Kidney (tissue), 13 donors: ENCODE measurements at regions not wholly inside any gene's neighbourhood (a gene's known extent, or its start where the extent isn't known, plus 50 kb on each side); places are given as distances from the start of the nearest gene placed in this dataset.

Experiments used
- DNase-seq, 5 donors: peaks; one replicate each; pipeline ENCODE4 v3.0.0-alpha.2; 2013 to 2020
- FAIRE-seq: peaks from 2 replicates; lab custom pipeline; 2012; peaks lifted over from hg19 to GRCh38; lab: Jason Lieb, UNC
- H3K27ac ChIP-seq, 2 donors: one replicate each; pipeline ENCODE4 v1.7.0; 2013; ENCODE audit warnings: low read depth in 2 of 2, low read length in 2 of 2, inconsistent platforms in 1 of 2
- H3K27me3 ChIP-seq: one replicate; pipeline ENCODE4 v1.7.1; 2013; ENCODE audit warnings: low read length, inconsistent platforms; ENCODE audit not compliant: control insufficient read depth, insufficient read depth
- H3K36me3 ChIP-seq, 3 donors: one replicate each; pipeline versions ENCODE4 v1.7.0 to v1.7.1; 2013; ENCODE audit warnings: low read length in 3 of 3, control low read depth in 1 of 3, inconsistent platforms in 1 of 3; ENCODE audit not compliant: insufficient read depth in 3 of 3, control insufficient read depth in 2 of 3
- H3K4me1 ChIP-seq, 3 donors: one replicate each; pipeline versions ENCODE4 v1.7.0 to v1.7.1; 2013; ENCODE audit warnings: low read length in 3 of 3, inconsistent platforms in 1 of 3, low read depth in 1 of 3; ENCODE audit not compliant: control insufficient read depth in 2 of 3, insufficient read depth in 2 of 3
- H3K4me3 ChIP-seq, 3 donors: one replicate each; pipeline versions ENCODE4 v1.7.0 to v1.8.1; 2013; ENCODE audit warnings: low read length in 3 of 3, control low read depth in 1 of 3, inconsistent platforms in 1 of 3
- H3K9ac ChIP-seq, 3 donors: one replicate each; pipeline versions ENCODE4 v1.7.0 to v1.7.1; 2013; ENCODE audit warnings: low read length in 3 of 3, control low read depth in 1 of 3, inconsistent platforms in 1 of 3
- H3K9me3 ChIP-seq, 3 donors: one replicate each; pipeline versions ENCODE4 v1.7.0 to v1.7.1; 2013; ENCODE audit warnings: low read length in 3 of 3, control low read depth in 1 of 3, inconsistent platforms in 1 of 3; ENCODE audit not compliant: control insufficient read depth in 2 of 3, insufficient read depth in 1 of 3
- CTCF ChIP-seq: IDR thresholded peaks from 3 replicates; pipeline ENCODE4 v1.5.1; 2012; ENCODE audit warnings: mild to moderate bottlenecking, moderate library complexity, borderline replicate concordance; ENCODE audit not compliant: insufficient read depth; ENCODE audit errors: extremely low read depth
- intact Hi-C: fragments of 100-400 bp; cut with DNase I; formaldehyde crosslinking; loops from one replicate; pipeline ENCODE4 v1.11.1; 2022
- donor health status: control.
- donor health status: control.
- donor health status: control.
- donor health status: control.
- donor health status: control.
- donor health status: DM: yes; HTN: yes; CAD: no.
- donor health status: Normal renal cell carcinoma (clear cell type).

- no peak for TF ChIP-seq CTCF
- Histone ChIP-seq H3K9me3 (no peaks in the 10 kb centered on the region), H3K4me3 (no peak overlapping the region), H3K27me3 (no peaks in the 10 kb centered on the region), H3K9ac (no peak overlapping the region), H3K36me3 (no peaks in the 10 kb centered on the region), H3K27ac (no peak overlapping the region), H3K4me1 (no peaks in the 10 kb centered on the region)
- intact Hi-C loops: no loop called here
- DNase-seq (no peak), FAIRE-seq (no peak)
Observed at GRCh38 chr21:20270365-20271055, 727.7 kb upstream of the NCAM2 start.

DNA sequence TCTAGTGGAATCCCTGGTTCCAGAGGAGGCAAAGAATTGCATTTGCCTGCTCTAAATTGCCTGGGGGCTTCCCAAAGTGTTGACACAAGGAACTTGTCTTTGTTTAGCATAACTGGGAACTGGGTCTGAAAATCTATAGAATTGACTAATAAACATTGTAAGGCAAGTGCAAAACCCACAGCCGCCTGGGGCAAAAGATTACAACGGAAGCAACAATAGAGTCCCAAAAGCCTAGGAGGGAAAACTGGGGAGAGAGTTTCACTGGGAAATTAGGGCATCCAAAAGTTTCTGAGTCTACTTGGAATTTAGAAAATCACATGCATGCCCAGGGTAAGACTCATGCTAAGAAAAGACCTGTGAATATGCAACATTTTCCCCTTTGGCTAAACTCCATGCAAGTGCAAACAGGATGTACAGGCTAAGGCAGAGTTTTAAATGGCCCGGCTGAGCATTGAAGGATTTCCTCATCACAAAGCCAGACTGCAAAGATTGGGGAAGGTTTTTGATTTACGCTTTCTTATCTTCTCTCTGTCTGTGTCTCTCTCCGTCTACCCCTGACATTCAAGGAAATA lies 725.3 kb upstream of the NCAM2 start:
- intact Hi-C loops: no loop called here
- no peak overlapping the region for H3K9ac ChIP-seq
- H3K27ac ChIP-seq: no peak overlapping the region
- no peak for TF ChIP-seq CTCF
- no peak for DNase-seq
- H3K9me3 ChIP-seq: no peaks in the 10 kb centered on the region
- H3K4me1 ChIP-seq: no peaks in the 10 kb centered on the region
- H3K27me3 ChIP-seq: no peaks in the 10 kb centered on the region
- H3K36me3 ChIP-seq: no peaks in the 10 kb centered on the region
- no peak overlapping the region for H3K4me3 ChIP-seq
- no peak for FAIRE-seq

DNA sequence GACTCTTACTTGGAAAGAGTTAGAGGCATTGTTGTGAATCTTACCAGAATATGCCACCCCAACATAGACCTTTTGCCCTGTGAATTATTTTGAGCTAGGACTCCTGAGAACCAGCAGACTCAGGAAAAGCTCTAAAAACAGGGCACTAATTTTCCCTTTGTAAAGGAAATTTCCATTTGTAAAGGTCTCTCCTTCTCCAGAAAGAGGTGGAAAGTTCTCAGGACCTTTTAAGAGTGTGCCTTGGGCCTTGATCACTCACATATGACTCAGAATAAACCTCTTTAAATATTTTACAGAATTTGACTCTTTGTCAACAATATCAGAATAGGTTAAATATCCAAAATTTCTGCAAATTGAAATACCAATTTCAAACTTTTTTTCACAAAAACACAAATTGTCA lies 721.8 kb upstream of the NCAM2 start:
- intact Hi-C loops: no loop called here
- H3K4me1 ChIP-seq: no peaks in the 10 kb centered on the region
- DNase-seq (no peak), FAIRE-seq (no peak)
- H3K27ac ChIP-seq: no peak overlapping the region
- H3K4me3 ChIP-seq: no peak overlapping the region
- H3K27me3 ChIP-seq: no peaks in the 10 kb centered on the region
- no peak overlapping the region for H3K9ac ChIP-seq
- no peak for TF ChIP-seq CTCF
- H3K9me3 ChIP-seq: no peaks in the 10 kb centered on the region
- H3K36me3 ChIP-seq: no peaks in the 10 kb centered on the region

DNA sequence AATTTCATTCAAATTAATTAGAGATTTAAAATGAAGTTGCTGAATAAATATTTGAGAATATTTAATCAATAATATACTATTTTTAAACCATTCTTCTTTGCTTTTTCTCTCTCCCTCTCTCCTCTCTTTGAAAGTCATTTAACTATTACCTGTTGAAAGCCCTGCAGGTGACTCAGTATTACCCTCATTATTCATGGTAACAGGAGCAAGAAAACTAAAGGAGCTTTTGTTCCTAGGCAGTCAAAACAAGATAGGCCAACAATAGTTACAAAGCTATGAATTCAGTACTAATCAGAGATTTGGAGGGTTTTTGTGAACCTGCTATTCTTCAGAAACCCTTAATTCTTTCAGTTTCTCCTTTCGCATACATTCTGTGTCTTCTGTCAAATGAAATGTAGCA lies 721.3 kb upstream of the NCAM2 start:
- Histone ChIP-seq H3K36me3 (no peaks in the 10 kb centered on the region), H3K9me3 (no peaks in the 10 kb centered on the region), H3K4me3 (no peak overlapping the region), H3K27ac (no peak overlapping the region), H3K27me3 (no peaks in the 10 kb centered on the region), H3K9ac (no peak overlapping the region), H3K4me1 (no peaks in the 10 kb centered on the region)
- intact Hi-C loops: no loop called here
- no peak for DNase-seq
- TF ChIP-seq CTCF: no peak
- FAIRE-seq: no peak
